ENCODE measurements at regions not wholly inside any gene's neighbourhood (a gene's known extent, or its start where the extent isn't known, plus 50 kb on each side); places are given as distances from the start of the nearest gene placed in this dataset.
"Not testable (repeated sequence)": the region's sequence is repeated elsewhere in the genome, so short reads cannot be mapped to it uniquely, and the experiment has no call there.

- in situ Hi-C loops (cut with MboI; ENCODE audit: low sequenced_read_pairs) = no loop called here
Observed at GRCh38 chr6:154598399-154598798, 87.9 kb upstream of the CNKSR3 start.

- in situ Hi-C loops (cut with MboI; ENCODE audit: low sequenced_read_pairs) = no loop called here
Observed at GRCh38 chr6:154602296-154602695, 91.8 kb upstream of the CNKSR3 start.

- in situ Hi-C loops (cut with MboI; ENCODE audit: low sequenced_read_pairs) = no loop called here
Observed at GRCh38 chr6:154602708-154603107, 92.2 kb upstream of the CNKSR3 start.

- in situ Hi-C loops (cut with MboI; ENCODE audit: low sequenced_read_pairs) = no loop called here
Observed at GRCh38 chr6:154604119-154604518, 93.6 kb upstream of the CNKSR3 start.

GRCh38 chr6:154605178-154605881 lies 94.8 kb upstream of the CNKSR3 start:
- in situ Hi-C loops (cut with MboI; ENCODE audit: low sequenced_read_pairs) = no loop called here

- in situ Hi-C loops (cut with MboI; ENCODE audit: low sequenced_read_pairs) = no loop called here
Observed at GRCh38 chr6:154605882-154606370, 95.4 kb upstream of the CNKSR3 start.

GRCh38 chr6:154606457-154606856 lies 96.0 kb upstream of the CNKSR3 start:
- in situ Hi-C loops (cut with MboI; ENCODE audit: low sequenced_read_pairs) = no loop called here

- in situ Hi-C loops (cut with MboI; ENCODE audit: low sequenced_read_pairs) = no loop called here
Observed at GRCh38 chr6:154606860-154607259, 96.4 kb upstream of the CNKSR3 start.

- in situ Hi-C loops (cut with MboI; ENCODE audit: low sequenced_read_pairs) = no loop called here
Observed at GRCh38 chr6:154611241-154611640, 100.8 kb upstream of the CNKSR3 start.

GRCh38 chr6:154611847-154612246 lies 101.4 kb upstream of the CNKSR3 start:
- in situ Hi-C loops (cut with MboI; ENCODE audit: low sequenced_read_pairs) = no loop called here

GRCh38 chr6:154613137-154613676 lies 102.7 kb upstream of the CNKSR3 start:
- in situ Hi-C loops (cut with MboI; ENCODE audit: low sequenced_read_pairs) = no loop called here

GRCh38 chr6:154614101-154614500 lies 103.6 kb upstream of the CNKSR3 start:
- in situ Hi-C loops (cut with MboI; ENCODE audit: low sequenced_read_pairs) = no loop called here

GRCh38 chr6:154614641-154615040 lies 104.2 kb upstream of the CNKSR3 start:
- in situ Hi-C loops (cut with MboI; ENCODE audit: low sequenced_read_pairs) = no loop called here

- in situ Hi-C loops (cut with MboI; ENCODE audit: low sequenced_read_pairs) = no loop called here
Observed at GRCh38 chr6:154615483-154616025, 105.1 kb upstream of the CNKSR3 start.

- in situ Hi-C loops (cut with MboI; ENCODE audit: low sequenced_read_pairs) = no loop called here
Observed at GRCh38 chr6:154617175-154617574, 106.7 kb upstream of the CNKSR3 start.

GRCh38 chr6:154619146-154619545 lies 108.7 kb upstream of the CNKSR3 start:
- in situ Hi-C loops (cut with MboI; ENCODE audit: low sequenced_read_pairs) = no loop called here

- in situ Hi-C loops (cut with MboI; ENCODE audit: low sequenced_read_pairs) = no loop called here
Observed at GRCh38 chr6:154621686-154622085, 111.2 kb upstream of the CNKSR3 start.

- in situ Hi-C loops (cut with MboI; ENCODE audit: low sequenced_read_pairs) = no loop called here
Observed at GRCh38 chr6:154622618-154623336, 110.4 kb upstream of the SCAF8 start.

- in situ Hi-C loops (cut with MboI; ENCODE audit: low sequenced_read_pairs) = no loop called here
Observed at GRCh38 chr6:154623391-154623790, 109.8 kb upstream of the SCAF8 start.

GRCh38 chr6:154624038-154624599 lies 109.1 kb upstream of the SCAF8 start:
- in situ Hi-C loops (cut with MboI; ENCODE audit: low sequenced_read_pairs) = no loop called here

- in situ Hi-C loops (cut with MboI; ENCODE audit: low sequenced_read_pairs) = not testable (repeated sequence)
Observed at GRCh38 chr6:154624727-154625126, 108.5 kb upstream of the SCAF8 start.

Data from HL-60/S4 (cell line).